ENCODE measurements at regions not wholly inside any gene's neighbourhood (a gene's known extent, or its start where the extent isn't known, plus 50 kb on each side); places are given as distances from the start of the nearest gene placed in this dataset.

GRCh38 chr15:35667908-35668307 is 121.9 kb upstream of the DPH6 start:
- Histone ChIP-seq H3K27me3 (ENCODE audit: insufficient read depth, low read depth) (no peaks in the 10 kb centered on the region), H3K27ac (no peak overlapping the region), H3K9ac (no peak overlapping the region), H2AFZ (ENCODE audit: low read depth) (no peak overlapping the region), H3K4me3 (IDR thresholded peaks at IDR 0.05; ENCODE audit: insufficient read depth, low read depth, low read length) (no peak overlapping the region), H4K20me1 (ENCODE audit: insufficient read depth) (no peaks in the 10 kb centered on the region), H3K36me3 (ENCODE audit: insufficient read depth) (no peaks in the 10 kb centered on the region), H3K4me2 (no peak overlapping the region), H3K79me2 (ENCODE audit: insufficient read depth, low read depth) (no peaks in the 10 kb centered on the region), H3K4me1 (ENCODE audit: low read depth, poor library complexity, severe bottlenecking) (peaks cover 8% of the 10 kb centered on the region)
- no peak for TF ChIP-seq CTCF (conservative IDR thresholded peaks at IDR 0.05; ENCODE audit: low read depth, low read length)

- TF ChIP-seq CTCF (conservative IDR thresholded peaks at IDR 0.05; ENCODE audit: low read depth, low read length): no peak
Measured at GRCh38 chr15:35669021-35669420, 123.1 kb upstream of the DPH6 start.

GRCh38 chr15:35669432-35670045 is 123.6 kb upstream of the DPH6 start:
- Histone ChIP-seq H3K9ac (no peak overlapping the region), H3K4me2 (no peak overlapping the region), H4K20me1 (ENCODE audit: insufficient read depth) (no peaks in the 10 kb centered on the region), H3K27ac (no peak overlapping the region), H3K4me3 (IDR thresholded peaks at IDR 0.05; ENCODE audit: insufficient read depth, low read depth, low read length) (no peak overlapping the region), H3K36me3 (ENCODE audit: insufficient read depth) (no peaks in the 10 kb centered on the region), H3K27me3 (ENCODE audit: insufficient read depth, low read depth) (no peaks in the 10 kb centered on the region), H2AFZ (ENCODE audit: low read depth) (no peak overlapping the region), H3K4me1 (ENCODE audit: low read depth, poor library complexity, severe bottlenecking) (peaks cover 8% of the 10 kb centered on the region), H3K79me2 (ENCODE audit: insufficient read depth, low read depth) (no peaks in the 10 kb centered on the region)
- no peak for TF ChIP-seq CTCF (conservative IDR thresholded peaks at IDR 0.05; ENCODE audit: low read depth, low read length)

More at GRCh38 chr15:35669021-35669420, 123.1 kb upstream of the DPH6 start:
- Histone ChIP-seq H3K9ac (no peak overlapping the region), H3K79me2 (ENCODE audit: insufficient read depth, low read depth) (no peaks in the 10 kb centered on the region), H3K36me3 (ENCODE audit: insufficient read depth) (no peaks in the 10 kb centered on the region), H3K4me1 (ENCODE audit: low read depth, poor library complexity, severe bottlenecking) (peaks cover 8% of the 10 kb centered on the region), H3K4me2 (no peak overlapping the region), H3K4me3 (IDR thresholded peaks at IDR 0.05; ENCODE audit: insufficient read depth, low read depth, low read length) (no peak overlapping the region), H3K27me3 (ENCODE audit: insufficient read depth, low read depth) (no peaks in the 10 kb centered on the region), H3K27ac (no peak overlapping the region), H4K20me1 (ENCODE audit: insufficient read depth) (no peaks in the 10 kb centered on the region), H2AFZ (ENCODE audit: low read depth) (no peak overlapping the region)

GRCh38 chr15:35671197-35671596 is 125.2 kb upstream of the DPH6 start:
- TF ChIP-seq CTCF (conservative IDR thresholded peaks at IDR 0.05; ENCODE audit: low read depth, low read length): no peak
- no peak overlapping the region for H2AFZ ChIP-seq (ENCODE audit: low read depth)

More at GRCh38 chr15:35671197-35671596, 125.2 kb upstream of the DPH6 start:
- no peaks in the 10 kb centered on the region for H3K79me2 ChIP-seq (ENCODE audit: insufficient read depth, low read depth)
- H3K36me3 ChIP-seq (ENCODE audit: insufficient read depth): no peaks in the 10 kb centered on the region
- no peak overlapping the region for H3K4me2 ChIP-seq
- H3K9ac ChIP-seq: no peak overlapping the region
- no peak overlapping the region for H3K27ac ChIP-seq
- H3K27me3 ChIP-seq (ENCODE audit: insufficient read depth, low read depth): no peaks in the 10 kb centered on the region
- peaks cover 8% of the 10 kb centered on the region for H3K4me1 ChIP-seq (ENCODE audit: low read depth, poor library complexity, severe bottlenecking)
- H3K4me3 ChIP-seq (IDR thresholded peaks at IDR 0.05; ENCODE audit: insufficient read depth, low read depth, low read length): no peak overlapping the region
- H4K20me1 ChIP-seq (ENCODE audit: insufficient read depth): no peaks in the 10 kb centered on the region

Measured in KMS-11 (cell line).